ENCODE measurements at regions not wholly inside any gene's neighbourhood (a gene's known extent, or its start where the extent isn't known, plus 50 kb on each side); places are given as distances from the start of the nearest gene placed in this dataset.

DNA sequence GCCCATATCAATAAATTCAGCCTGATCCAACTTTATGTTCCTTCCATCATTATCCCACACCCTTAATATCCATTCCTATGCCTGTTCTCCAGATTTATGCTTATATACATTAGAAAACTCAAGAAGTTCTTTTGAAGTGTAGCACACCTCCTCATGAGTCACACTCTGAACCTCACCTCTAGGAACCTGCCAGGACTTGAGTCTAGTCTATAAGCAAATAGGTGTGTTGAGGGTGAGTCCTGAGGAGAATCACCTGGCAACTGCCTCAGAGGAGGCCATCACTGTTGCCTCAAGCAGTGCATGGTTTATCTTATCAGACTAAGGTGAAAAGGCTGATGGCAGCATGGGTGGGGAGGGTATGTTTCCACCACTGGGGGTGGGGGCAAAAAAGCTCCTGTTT, 496.7 kb downstream of the C6orf118 start:
- Histone ChIP-seq H4K20me1 (ENCODE audit: insufficient read depth, poor library complexity, severe bottlenecking) (no peaks in the 10 kb centered on the region), H3K79me2 (no peaks in the 10 kb centered on the region), H3K9me3 (ENCODE audit: low read depth) (no peaks in the 10 kb centered on the region), H3K36me3 (replicated peaks; ENCODE audit: insufficient read depth, low read depth) (no peaks in the 10 kb centered on the region), H3K4me1 (ENCODE audit: insufficient read depth) (no peaks in the 10 kb centered on the region), H3K27ac (no peak overlapping the region), H3K4me3 (no peak overlapping the region), H3K27me3 (no peaks in the 10 kb centered on the region), H3K9me2 (replicated peaks; ENCODE audit: insufficient read depth) (no peaks in the 10 kb centered on the region), H2AFZ (no peak overlapping the region), H3K4me2 (no peak overlapping the region)
- no peak for DNase-seq (ENCODE audit: low spot score)
- TF ChIP-seq EZH2 (IDR thresholded peaks at IDR 0.05; ENCODE audit: borderline replicate concordance) (no peak), EZH2phosphoT487 (IDR thresholded peaks at IDR 0.05; ENCODE audit: low read depth, severe bottlenecking, unreplicated experiment) (no peak)
- TF ChIP-seq, protein P1, sequence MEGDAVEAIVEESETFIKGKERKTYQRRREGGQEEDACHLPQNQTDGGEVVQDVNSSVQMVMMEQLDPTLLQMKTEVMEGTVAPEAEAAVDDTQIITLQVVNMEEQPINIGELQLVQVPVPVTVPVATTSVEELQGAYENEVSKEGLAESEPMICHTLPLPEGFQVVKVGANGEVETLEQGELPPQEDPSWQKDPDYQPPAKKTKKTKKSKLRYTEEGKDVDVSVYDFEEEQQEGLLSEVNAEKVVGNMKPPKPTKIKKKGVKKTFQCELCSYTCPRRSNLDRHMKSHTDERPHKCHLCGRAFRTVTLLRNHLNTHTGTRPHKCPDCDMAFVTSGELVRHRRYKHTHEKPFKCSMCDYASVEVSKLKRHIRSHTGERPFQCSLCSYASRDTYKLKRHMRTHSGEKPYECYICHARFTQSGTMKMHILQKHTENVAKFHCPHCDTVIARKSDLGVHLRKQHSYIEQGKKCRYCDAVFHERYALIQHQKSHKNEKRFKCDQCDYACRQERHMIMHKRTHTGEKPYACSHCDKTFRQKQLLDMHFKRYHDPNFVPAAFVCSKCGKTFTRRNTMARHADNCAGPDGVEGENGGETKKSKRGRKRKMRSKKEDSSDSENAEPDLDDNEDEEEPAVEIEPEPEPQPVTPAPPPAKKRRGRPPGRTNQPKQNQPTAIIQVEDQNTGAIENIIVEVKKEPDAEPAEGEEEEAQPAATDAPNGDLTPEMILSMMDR (IDR thresholded peaks at IDR 0.05; ENCODE audit: poor library complexity): no peak

DNA sequence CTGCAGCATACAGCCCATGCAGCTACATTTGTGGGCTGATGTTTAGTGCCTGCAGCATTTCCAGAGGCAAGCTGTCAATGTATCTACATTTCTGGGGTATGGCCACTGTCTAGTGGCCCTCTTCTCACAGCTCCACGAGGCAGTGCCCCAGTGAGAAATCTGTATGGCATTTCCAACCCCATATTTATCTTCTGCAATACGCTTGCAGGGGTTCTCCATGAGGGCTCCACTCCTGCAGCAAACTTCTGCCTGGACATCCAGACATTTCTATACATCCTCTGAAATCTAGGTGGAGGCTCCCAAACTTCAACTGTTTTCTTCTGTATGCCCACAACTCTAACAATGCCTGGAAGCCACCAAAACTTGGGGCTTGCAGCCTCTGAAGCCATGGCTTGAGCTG, 502.3 kb downstream of the C6orf118 start:
- Histone ChIP-seq H3K9me2 (replicated peaks; ENCODE audit: insufficient read depth) (no peaks in the 10 kb centered on the region), H4K20me1 (ENCODE audit: insufficient read depth, poor library complexity, severe bottlenecking) (no peaks in the 10 kb centered on the region), H3K9me3 (ENCODE audit: low read depth) (no peaks in the 10 kb centered on the region), H3K4me1 (ENCODE audit: insufficient read depth) (no peaks in the 10 kb centered on the region), H3K27ac (no peak overlapping the region), H3K27me3 (no peaks in the 10 kb centered on the region), H3K4me2 (no peak overlapping the region), H3K79me2 (no peaks in the 10 kb centered on the region), H2AFZ (no peak overlapping the region), H3K4me3 (no peak overlapping the region), H3K36me3 (replicated peaks; ENCODE audit: insufficient read depth, low read depth) (no peaks in the 10 kb centered on the region)
- WGBS (ENCODE audit: low lambda C conversion rate, missing lambda C conversion rate): 60% methylated on average over 2 of the region's 2 CpGs
- DNase-seq (ENCODE audit: low spot score): no peak
- TF ChIP-seq EZH2phosphoT487 (IDR thresholded peaks at IDR 0.05; ENCODE audit: low read depth, severe bottlenecking, unreplicated experiment) (no peak), EZH2 (IDR thresholded peaks at IDR 0.05; ENCODE audit: borderline replicate concordance) (no peak)
- TF ChIP-seq, protein P1 (IDR thresholded peaks at IDR 0.05; ENCODE audit: poor library complexity): no peak

DNA sequence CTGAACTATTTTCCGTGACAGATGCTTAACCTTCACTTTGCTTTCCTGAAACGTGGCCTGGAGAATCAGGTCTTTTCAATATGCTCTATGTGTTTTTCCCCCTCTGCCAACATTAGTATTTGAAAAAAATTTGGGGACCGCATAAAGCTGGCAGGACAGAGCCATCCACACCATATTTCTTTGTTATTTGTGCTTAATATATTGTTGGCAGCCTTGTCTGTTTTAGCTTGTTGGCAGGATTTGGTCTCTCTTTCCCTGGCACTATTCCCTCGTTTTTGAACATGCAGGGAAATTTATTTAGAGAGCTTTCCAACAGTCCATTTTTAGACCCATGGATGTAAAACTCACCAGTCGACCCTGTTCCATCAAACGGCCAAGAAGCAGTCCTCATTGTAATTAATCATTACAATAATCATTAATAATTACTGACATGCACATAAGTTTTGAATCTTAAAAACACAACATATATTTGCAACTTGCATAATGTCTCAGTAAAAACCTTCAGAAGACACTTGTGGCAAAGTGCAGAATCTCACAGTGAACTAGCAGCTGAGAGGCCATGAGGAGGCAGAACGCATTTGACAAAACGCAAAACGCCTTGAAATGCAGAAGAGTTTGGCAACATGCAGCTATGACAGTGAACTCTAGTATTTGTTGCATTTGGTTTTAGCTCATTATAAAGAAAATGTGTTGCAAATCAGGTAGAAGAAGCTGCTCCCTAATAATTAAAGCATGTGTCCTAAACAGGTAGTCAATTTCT, 514.2 kb downstream of the C6orf118 start:
- no peaks in the 10 kb centered on the region for H4K20me1 ChIP-seq (ENCODE audit: insufficient read depth, poor library complexity, severe bottlenecking)
- no peak overlapping the region for H3K27ac ChIP-seq
- no peak overlapping the region for H3K4me3 ChIP-seq
- no peak for DNase-seq (ENCODE audit: low spot score)
- H3K36me3 ChIP-seq (replicated peaks; ENCODE audit: insufficient read depth, low read depth): no peaks in the 10 kb centered on the region
- no peaks in the 10 kb centered on the region for H3K9me3 ChIP-seq (ENCODE audit: low read depth)
- no peaks in the 10 kb centered on the region for H3K9me2 ChIP-seq (replicated peaks; ENCODE audit: insufficient read depth)
- H3K4me2 ChIP-seq: no peak overlapping the region
- H3K27me3 ChIP-seq: no peaks in the 10 kb centered on the region
- no peaks in the 10 kb centered on the region for H3K4me1 ChIP-seq (ENCODE audit: insufficient read depth)
- no peaks in the 10 kb centered on the region for H3K79me2 ChIP-seq
- 84% methylated on average over 9 of the region's 9 CpGs for WGBS (ENCODE audit: low lambda C conversion rate, missing lambda C conversion rate)
- H2AFZ ChIP-seq: no peak overlapping the region
- TF ChIP-seq EZH2 (IDR thresholded peaks at IDR 0.05; ENCODE audit: borderline replicate concordance) (no peak), EZH2phosphoT487 (IDR thresholded peaks at IDR 0.05; ENCODE audit: low read depth, severe bottlenecking, unreplicated experiment) (no peak)
- TF ChIP-seq, protein P1 (IDR thresholded peaks at IDR 0.05; ENCODE audit: poor library complexity): no peak
